Neutrophil (primary cell): ENCODE measurements at regions not wholly inside any gene's neighbourhood (a gene's known extent, or its start where the extent isn't known, plus 50 kb on each side); places are given as distances from the start of the nearest gene placed in this dataset.

Experiments
- H3K27ac ChIP-seq: fragments of 200-600 bp; sonication (generic); 2 replicates; pipeline ENCODE4 v1.5.1; 2016; ENCODE audit warnings: mild to moderate bottlenecking, moderate library complexity
- H3K27me3 ChIP-seq: fragments of 200-600 bp; sonication (generic); 2 replicates; pipeline ENCODE4 v1.6.0; 2016; ENCODE audit warnings: mild to moderate bottlenecking
- H3K36me3 ChIP-seq: fragments of 200-600 bp; sonication (generic); 2 replicates; pipeline ENCODE4 v1.5.1; 2017
- H3K4me1 ChIP-seq, 2 experiments: fragments of 200-600 bp in 1 of 2; sonication (generic) in 1 of 2; 1 replicate in 1 of 2; 2 replicates in 1 of 2; pipeline versions ENCODE4 v1.5.1 to v1.6.1; 2013 to 2016; ENCODE audit warnings: low read depth in 1 of 2, low read length in 1 of 2, mild to moderate bottlenecking in 1 of 2, moderate library complexity in 1 of 2; ENCODE audit not compliant: control insufficient read depth in 1 of 2, insufficient read depth in 1 of 2
- H3K4me3 ChIP-seq, 2 experiments: fragments of 200-600 bp in 1 of 2; sonication (generic) in 1 of 2; 1 replicate in 1 of 2; 2 replicates in 1 of 2; pipeline ENCODE4 v1.5.1; 2013 to 2016; ENCODE audit warnings: low read depth in 1 of 2, low read length in 1 of 2, mild to moderate bottlenecking in 1 of 2, moderate library complexity in 1 of 2
- H3K9me3 ChIP-seq: fragments of 200-600 bp; sonication (generic); 2 replicates; pipeline ENCODE4 v1.5.1; 2016
- TF ChIP-seq, protein P1 (sequence below): fragments of 200-600 bp; sonication (generic); IDR thresholded peaks from 2 replicates; pipeline ENCODE4 v1.5.1; 2016; ENCODE audit warnings: antibody characterized with exemption

GRCh38 chrX:4741024-4741423 is 1027.6 kb upstream of the PRKX start:
- H3K36me3 ChIP-seq: no peaks in the 10 kb centered on the region
- H3K4me3 ChIP-seq: no peak overlapping the region
- no peaks in the 10 kb centered on the region for H3K9me3 ChIP-seq
- TF ChIP-seq, protein P1, sequence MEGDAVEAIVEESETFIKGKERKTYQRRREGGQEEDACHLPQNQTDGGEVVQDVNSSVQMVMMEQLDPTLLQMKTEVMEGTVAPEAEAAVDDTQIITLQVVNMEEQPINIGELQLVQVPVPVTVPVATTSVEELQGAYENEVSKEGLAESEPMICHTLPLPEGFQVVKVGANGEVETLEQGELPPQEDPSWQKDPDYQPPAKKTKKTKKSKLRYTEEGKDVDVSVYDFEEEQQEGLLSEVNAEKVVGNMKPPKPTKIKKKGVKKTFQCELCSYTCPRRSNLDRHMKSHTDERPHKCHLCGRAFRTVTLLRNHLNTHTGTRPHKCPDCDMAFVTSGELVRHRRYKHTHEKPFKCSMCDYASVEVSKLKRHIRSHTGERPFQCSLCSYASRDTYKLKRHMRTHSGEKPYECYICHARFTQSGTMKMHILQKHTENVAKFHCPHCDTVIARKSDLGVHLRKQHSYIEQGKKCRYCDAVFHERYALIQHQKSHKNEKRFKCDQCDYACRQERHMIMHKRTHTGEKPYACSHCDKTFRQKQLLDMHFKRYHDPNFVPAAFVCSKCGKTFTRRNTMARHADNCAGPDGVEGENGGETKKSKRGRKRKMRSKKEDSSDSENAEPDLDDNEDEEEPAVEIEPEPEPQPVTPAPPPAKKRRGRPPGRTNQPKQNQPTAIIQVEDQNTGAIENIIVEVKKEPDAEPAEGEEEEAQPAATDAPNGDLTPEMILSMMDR: no peak
- no peaks in the 10 kb centered on the region for H3K27me3 ChIP-seq
- no peaks in the 10 kb centered on the region for H3K4me1 ChIP-seq
- no peak overlapping the region for H3K27ac ChIP-seq

- Histone ChIP-seq H3K27me3 (no peaks in the 10 kb centered on the region), H3K36me3 (no peaks in the 10 kb centered on the region), H3K9me3 (no peaks in the 10 kb centered on the region), H3K4me3 (no peak overlapping the region), H3K27ac (no peak overlapping the region), H3K4me1 (no peaks in the 10 kb centered on the region)
- TF ChIP-seq, protein P1: no peak
Observed at GRCh38 chrX:4735299-4735698, 1021.9 kb upstream of the PRKX start.

- H3K4me3 ChIP-seq: no peak overlapping the region
- H3K27me3 ChIP-seq: no peaks in the 10 kb centered on the region
- TF ChIP-seq, protein P1: no peak
- H3K27ac ChIP-seq: no peak overlapping the region
- no peaks in the 10 kb centered on the region for H3K36me3 ChIP-seq
- H3K9me3 ChIP-seq: no peaks in the 10 kb centered on the region
- H3K4me1 ChIP-seq: no peaks in the 10 kb centered on the region
Observed at GRCh38 chrX:4710618-4711433, 997.4 kb upstream of the PRKX start.

DNA sequence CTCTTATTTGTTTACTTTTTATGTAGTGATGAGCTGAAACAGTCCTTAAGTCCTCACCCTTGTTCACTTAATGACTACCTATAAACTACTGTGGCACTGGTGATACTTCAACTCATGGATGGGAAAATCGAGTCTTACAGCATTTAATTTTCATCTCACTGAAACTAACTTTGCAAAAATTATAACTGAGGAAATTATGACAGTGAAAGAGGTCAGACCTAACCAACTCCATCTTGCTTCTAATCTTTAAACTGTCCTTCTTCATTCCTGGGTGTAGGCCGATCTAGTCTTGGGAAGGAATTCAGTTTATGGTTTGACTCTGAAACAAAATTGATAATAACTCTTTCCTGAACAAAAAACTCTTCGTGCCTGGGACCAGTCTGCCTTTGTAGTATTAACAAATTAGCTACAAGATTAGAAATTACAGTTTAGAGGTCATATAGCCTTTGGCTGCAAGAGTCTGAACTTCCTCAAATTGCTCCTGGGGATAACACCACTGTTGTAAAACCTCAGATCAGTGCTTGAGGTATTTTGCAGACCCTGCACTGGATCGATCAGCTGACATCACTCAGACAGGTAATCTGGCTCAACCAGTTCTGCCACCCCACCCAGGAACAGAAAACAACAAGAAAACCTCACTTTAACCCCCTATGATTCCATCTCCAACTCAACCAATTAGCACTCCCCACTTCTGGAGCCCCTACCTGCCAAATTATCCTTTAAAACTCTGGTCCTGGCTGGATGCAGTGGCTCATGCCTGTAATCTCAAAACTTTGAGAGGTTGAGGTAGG is 995.7 kb upstream of the PRKX start:
- no peak overlapping the region for H3K4me3 ChIP-seq
- H3K9me3 ChIP-seq: no peaks in the 10 kb centered on the region
- no peak overlapping the region for H3K27ac ChIP-seq
- no peaks in the 10 kb centered on the region for H3K27me3 ChIP-seq
- TF ChIP-seq, protein P1: no peak
- no peaks in the 10 kb centered on the region for H3K36me3 ChIP-seq
- no peaks in the 10 kb centered on the region for H3K4me1 ChIP-seq

DNA sequence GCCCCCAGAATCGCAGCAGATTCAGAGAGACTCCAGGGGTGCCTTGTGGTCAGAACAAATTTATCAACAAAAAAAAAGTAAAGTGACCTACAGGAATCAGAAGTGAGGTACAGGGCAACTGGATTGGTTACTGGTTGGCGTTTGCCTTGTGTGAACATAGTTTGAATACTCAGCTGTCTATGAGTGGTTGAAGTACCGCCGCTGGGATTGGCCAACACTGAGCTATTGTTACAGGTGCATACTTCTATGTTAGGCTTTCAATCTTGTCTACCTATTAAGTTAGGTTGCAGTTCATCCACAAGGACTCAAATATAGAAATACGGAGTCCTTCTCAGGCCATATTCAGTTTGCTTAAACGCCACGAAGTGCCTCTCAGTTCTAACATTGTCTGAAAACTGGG is 993.5 kb upstream of the PRKX start:
- Histone ChIP-seq H3K4me1 (no peaks in the 10 kb centered on the region), H3K36me3 (no peaks in the 10 kb centered on the region), H3K4me3 (no peak overlapping the region), H3K27ac (no peak overlapping the region), H3K27me3 (no peaks in the 10 kb centered on the region), H3K9me3 (no peaks in the 10 kb centered on the region)
- TF ChIP-seq, protein P1: no peak
